H1 (cell line): ENCODE measurements at regions not wholly inside any gene's neighbourhood (a gene's known extent, or its start where the extent isn't known, plus 50 kb on each side); places are given as distances from the start of the nearest gene placed in this dataset.

ENCODE experiments used
- BRCA1 ChIP-seq: IDR thresholded peaks from 2 replicates; pipeline ENCODE4 v1.6.1; 2012; ENCODE audit warnings: low read depth, low read length, improper control_type of control experiment
- RXRA ChIP-seq: IDR thresholded peaks from 2 replicates; pipeline ENCODE4 v1.6.1; 2011; ENCODE audit warnings: low read depth, mild to moderate bottlenecking, low read length, moderate library complexity; ENCODE audit not compliant: insufficient read depth
- TAF7 ChIP-seq: optimal IDR thresholded peaks from 2 replicates; pipeline ENCODE3; 2011; ENCODE audit warnings: low read depth, mild to moderate bottlenecking, inconsistent platforms, low read length, moderate library complexity, borderline replicate concordance

GRCh38 chr16:85238233-85238647 is 126.0 kb upstream of the CIBAR2 start (continued):
- TF ChIP-seq RXRA, result no peak
- TF ChIP-seq TAF7, result no peak
- no peak for TF ChIP-seq BRCA1
